K562 (cell line): ENCODE measurements at regions not wholly inside any gene's neighbourhood (a gene's known extent, or its start where the extent isn't known, plus 50 kb on each side); places are given as distances from the start of the nearest gene placed in this dataset.

Source experiments
- ATAC-seq: fragments of 200-7000 bp; cut with Tn5 transposase; 3 replicates; pipeline ENCODE4 v1.9.1; 2020; ENCODE audit warnings: moderate library complexity
- BruUV-seq: library from RNA; stranded (reverse); fragments of 400-500 nt; replicated peaks from 2 replicates; lab custom pipeline; 2021; lab: Mats Ljungman, UMichigan
- CTCF ChIA-PET: fragments of 300-600 bp; formaldehyde crosslinking; extraction: SDS; loops from one replicate; lab custom pipeline; 2021; ENCODE audit warnings: low intra/inter-chr PET ratio; lab: Yijun Ruan, JAX
- POLR2A ChIA-PET: fragments of 300-600, 350-650 bp; sonication (Branson Sonifier 250); formaldehyde crosslinking; extraction: SDS; loops from one replicate; lab custom pipeline; 2021; ENCODE audit warnings: antibody characterized with exemption, inconsistent platforms; lab: Yijun Ruan, JAX
- DNase-seq, 4 experiments: peaks; one replicate each; pipeline versions ENCODE4 v3.0.0 to v3.0.0-alpha.2; 2011 to 2018; ENCODE audit warnings: low spot score in 3 of 4, mixed read lengths in 3 of 4; ENCODE audit errors: extremely low read depth in 1 of 4
- FAIRE-seq: peaks from 2 replicates; lab custom pipeline; 2011; peaks lifted over from hg19 to GRCh38; lab: Jason Lieb, UNC
- H2AFZ ChIP-seq: 2 replicates; pipeline ENCODE4 v1.6.0; 2011; ENCODE audit warnings: low read depth, low read length, control low read depth, inconsistent platforms
- H3K27ac ChIP-seq: fragments of 200-600 bp; 3 replicates; pipeline ENCODE4 v1.8.0; 2011; ENCODE audit warnings: low read depth, mild to moderate bottlenecking, control low read depth, inconsistent platforms, low read length, moderate library complexity, mixed read lengths; ENCODE audit errors: extremely low read depth
- H3K27me3 ChIP-seq, 2 experiments: fragments of 300-600 bp in 1 of 2; 2 replicates in 1 of 2; 3 replicates in 1 of 2; pipeline versions ENCODE4 v1.6.0 to v1.8.0; 2011; ENCODE audit warnings: inconsistent platforms in 2 of 2, low read length in 2 of 2, mild to moderate bottlenecking in 1 of 2, mixed read lengths in 1 of 2, moderate library complexity in 1 of 2; ENCODE audit not compliant: control insufficient read depth in 2 of 2, insufficient read depth in 2 of 2
- H3K36me3 ChIP-seq: fragments of 300-600 bp; 3 replicates; pipeline ENCODE4 v1.8.0; 2011; ENCODE audit warnings: mild to moderate bottlenecking, low read length, inconsistent platforms; ENCODE audit not compliant: control insufficient read depth, insufficient read depth
- H3K4me1 ChIP-seq, 2 experiments: fragments of 200-600 bp in 1 of 2; replicated peaks in 1 of 2; 2 replicates in 1 of 2; 3 replicates in 1 of 2; pipeline versions ENCODE4 v1.5.1 to v1.8.0; 2011; ENCODE audit warnings: inconsistent platforms in 2 of 2, low read length in 2 of 2, mild to moderate bottlenecking in 1 of 2, mixed read lengths in 1 of 2, moderate library complexity in 1 of 2; ENCODE audit not compliant: control insufficient read depth in 2 of 2, insufficient read depth in 2 of 2
- H3K4me2 ChIP-seq: 2 replicates; pipeline ENCODE4 v1.6.1; 2011; ENCODE audit warnings: low read length, control low read depth, inconsistent platforms, mixed read lengths; ENCODE audit not compliant: insufficient read depth
- H3K4me3 ChIP-seq: fragments of 200-600 bp; sonication (generic), shearing (Covaris generic); 2 replicates; pipeline ENCODE4 v1.5.1; 2016; ENCODE audit warnings: control low read depth, inconsistent platforms
- H3K79me2 ChIP-seq: fragments of 200-600 bp; 3 replicates; pipeline ENCODE4 v1.8.0; 2011; ENCODE audit warnings: low read length, inconsistent platforms; ENCODE audit not compliant: control insufficient read depth, insufficient read depth
- H3K9ac ChIP-seq, 2 experiments: 2 replicates each; pipeline versions ENCODE4 v1.6.0 to v1.6.1; 2011; ENCODE audit warnings: low read depth in 2 of 2, low read length in 2 of 2, control low read depth in 1 of 2, inconsistent platforms in 1 of 2, mild to moderate bottlenecking in 1 of 2, mixed read lengths in 1 of 2; ENCODE audit not compliant: insufficient read depth in 1 of 2
- H3K9me1 ChIP-seq: one replicate; pipeline ENCODE4 v1.6.0; 2011; ENCODE audit warnings: inconsistent platforms, mild to moderate bottlenecking, low read length, moderate library complexity; ENCODE audit not compliant: control insufficient read depth, insufficient read depth
- H3K9me3 ChIP-seq: replicated peaks from 2 replicates; pipeline ENCODE4 v1.5.1; 2011; ENCODE audit warnings: low read depth, low read length, inconsistent platforms; ENCODE audit not compliant: control insufficient read depth, insufficient read depth
- H4K20me1 ChIP-seq: replicated peaks from 2 replicates; pipeline ENCODE4 v1.6.1; 2011; ENCODE audit warnings: low read length, inconsistent platforms, mixed read lengths; ENCODE audit not compliant: control insufficient read depth, insufficient read depth
- CEBPB ChIP-seq: fragments of 450-650 bp; IDR thresholded peaks from 2 replicates; pipeline ENCODE4 v1.6.1; 2016; ENCODE audit warnings: missing genetic modification characterization, missing compliant biosample characterization
- EGR1 ChIP-seq: fragments of 450-650 bp; conservative IDR thresholded peaks from 2 replicates; pipeline ENCODE4 v1.6.1; 2017; ENCODE audit warnings: mild to moderate bottlenecking
- POLR2AphosphoS2 ChIP-seq: IDR thresholded peaks from 2 replicates; pipeline ENCODE4 v1.6.1; 2012; ENCODE audit warnings: low read length, improper control_type of control experiment
- TBP ChIP-seq: optimal IDR thresholded peaks from 2 replicates; pipeline ENCODE3; 2011; ENCODE audit warnings: low read depth, low read length, improper control_type of control experiment
- ZNF584 ChIP-seq: fragments of 200-800 bp; sonication (Bioruptor generic); IDR thresholded peaks from 2 replicates; pipeline ENCODE4 v1.6.1; 2016; ENCODE audit warnings: low read depth, mild to moderate bottlenecking, missing genetic modification characterization, missing compliant biosample characterization
- WGBS: fragments of 100-300 bp; shearing (Covaris generic); methylation state at CpG from one replicate; pipeline ENCODE4 v1.1.6; 2016; ENCODE audit warnings: low coverage, mixed read lengths; ENCODE audit not compliant: insufficient coverage; ENCODE audit errors: missing lambda C conversion rate; 5-methylcytosine and 5-hydroxymethylcytosine counted together
- in situ Hi-C: fragments of 300-500 bp; cut with MboI; formaldehyde crosslinking; loops from 4 replicates; pipeline ENCODE4 v1.15.0; 2018; ENCODE audit warnings: inconsistent platforms, mixed read lengths
- intact Hi-C: fragments of 100-400 bp; cut with micrococcal nuclease; formaldehyde crosslinking; loops from 2 replicates; pipeline ENCODE4 v1.14.2; 2022
- TF ChIP-seq, protein P1 (sequence below): sonication (generic); IDR thresholded peaks from 2 replicates; pipeline ENCODE4 v1.6.1; 2016
- TF ChIP-seq, protein P2 (sequence below): fragments of 250-450 bp; sonication (Bioruptor Pico); IDR thresholded peaks from 2 replicates; pipeline ENCODE4 v1.4.0; 2020
- TF ChIP-seq, protein P3 (sequence below): sonication (generic); formaldehyde crosslinking; IDR thresholded peaks from 2 replicates; pipeline ENCODE4 v1.8.0; 2022; ENCODE audit warnings: mild to moderate bottlenecking, missing genetic modification reagents
- TF ChIP-seq, protein P4 (sequence below), 2 experiments: fragments of 450-650 bp in 1 of 2; sonication (generic) in 1 of 2; formaldehyde crosslinking in 1 of 2; IDR thresholded peaks in 1 of 2; conservative IDR thresholded peaks in 1 of 2; 2 replicates each; pipeline versions ENCODE4 v1.6.1 to v1.8.1; 2016 to 2023; ENCODE audit warnings: mild to moderate bottlenecking in 2 of 2, moderate library complexity in 2 of 2, inconsistent platforms in 1 of 2, missing genetic modification reagents in 1 of 2

DNA sequence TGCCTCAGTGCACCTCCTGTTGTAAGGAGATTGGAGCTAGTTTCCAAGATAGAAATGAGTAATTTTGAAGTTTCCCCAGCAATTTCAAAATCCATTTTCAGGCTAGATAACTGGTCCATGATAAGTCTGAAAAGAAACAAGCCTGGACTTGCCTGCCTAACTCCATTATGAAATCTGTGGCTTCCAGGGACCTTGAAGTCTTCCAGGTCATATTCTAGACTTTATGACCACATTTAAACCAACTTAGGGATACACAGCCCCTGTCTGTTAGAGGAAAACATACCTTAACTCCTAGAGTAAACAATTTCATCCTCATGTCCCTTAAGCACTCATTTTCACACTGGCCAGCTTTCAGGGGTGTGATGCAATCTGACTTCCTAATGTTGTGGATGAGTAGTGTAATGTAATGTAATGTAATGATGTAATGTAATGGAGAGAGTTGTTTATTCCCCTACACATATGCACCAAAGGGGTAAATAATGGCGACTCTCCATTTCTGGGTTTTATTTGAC, 96.7 kb upstream of the FAM20A start:
- H3K9ac ChIP-seq: no peak overlapping the region
- H3K27me3 ChIP-seq: no peaks in the 10 kb centered on the region
- no peaks in the 10 kb centered on the region for H3K9me3 ChIP-seq
- ChIA-PET POLR2A (no interaction called here), CTCF (no interaction called here)
- in situ Hi-C loops (no loop called here), intact Hi-C loops (no loop called here)
- FAIRE-seq (no peak), DNase-seq (no peak), ATAC-seq (no peak)
- H3K36me3 ChIP-seq: no peaks in the 10 kb centered on the region
- H3K4me2 ChIP-seq: no peak overlapping the region
- H3K27ac ChIP-seq: no peak overlapping the region
- H3K4me1 ChIP-seq: no peaks in the 10 kb centered on the region
- WGBS: 5% methylated on average over 1 of the region's 1 CpG
- H3K79me2 ChIP-seq: no peaks in the 10 kb centered on the region
- no peak overlapping the region for H3K4me3 ChIP-seq
- H4K20me1 ChIP-seq: no peaks in the 10 kb centered on the region
- no TSS peak for BruUV-seq
- no peak overlapping the region for H2AFZ ChIP-seq
- H3K9me1 ChIP-seq: no peaks in the 10 kb centered on the region
- TF ChIP-seq POLR2AphosphoS2: no peak
- TF ChIP-seq, protein P1, sequence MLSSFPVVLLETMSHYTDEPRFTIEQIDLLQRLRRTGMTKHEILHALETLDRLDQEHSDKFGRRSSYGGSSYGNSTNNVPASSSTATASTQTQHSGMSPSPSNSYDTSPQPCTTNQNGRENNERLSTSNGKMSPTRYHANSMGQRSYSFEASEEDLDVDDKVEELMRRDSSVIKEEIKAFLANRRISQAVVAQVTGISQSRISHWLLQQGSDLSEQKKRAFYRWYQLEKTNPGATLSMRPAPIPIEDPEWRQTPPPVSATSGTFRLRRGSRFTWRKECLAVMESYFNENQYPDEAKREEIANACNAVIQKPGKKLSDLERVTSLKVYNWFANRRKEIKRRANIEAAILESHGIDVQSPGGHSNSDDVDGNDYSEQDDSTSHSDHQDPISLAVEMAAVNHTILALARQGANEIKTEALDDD: no peak
- TF ChIP-seq, protein P2, sequence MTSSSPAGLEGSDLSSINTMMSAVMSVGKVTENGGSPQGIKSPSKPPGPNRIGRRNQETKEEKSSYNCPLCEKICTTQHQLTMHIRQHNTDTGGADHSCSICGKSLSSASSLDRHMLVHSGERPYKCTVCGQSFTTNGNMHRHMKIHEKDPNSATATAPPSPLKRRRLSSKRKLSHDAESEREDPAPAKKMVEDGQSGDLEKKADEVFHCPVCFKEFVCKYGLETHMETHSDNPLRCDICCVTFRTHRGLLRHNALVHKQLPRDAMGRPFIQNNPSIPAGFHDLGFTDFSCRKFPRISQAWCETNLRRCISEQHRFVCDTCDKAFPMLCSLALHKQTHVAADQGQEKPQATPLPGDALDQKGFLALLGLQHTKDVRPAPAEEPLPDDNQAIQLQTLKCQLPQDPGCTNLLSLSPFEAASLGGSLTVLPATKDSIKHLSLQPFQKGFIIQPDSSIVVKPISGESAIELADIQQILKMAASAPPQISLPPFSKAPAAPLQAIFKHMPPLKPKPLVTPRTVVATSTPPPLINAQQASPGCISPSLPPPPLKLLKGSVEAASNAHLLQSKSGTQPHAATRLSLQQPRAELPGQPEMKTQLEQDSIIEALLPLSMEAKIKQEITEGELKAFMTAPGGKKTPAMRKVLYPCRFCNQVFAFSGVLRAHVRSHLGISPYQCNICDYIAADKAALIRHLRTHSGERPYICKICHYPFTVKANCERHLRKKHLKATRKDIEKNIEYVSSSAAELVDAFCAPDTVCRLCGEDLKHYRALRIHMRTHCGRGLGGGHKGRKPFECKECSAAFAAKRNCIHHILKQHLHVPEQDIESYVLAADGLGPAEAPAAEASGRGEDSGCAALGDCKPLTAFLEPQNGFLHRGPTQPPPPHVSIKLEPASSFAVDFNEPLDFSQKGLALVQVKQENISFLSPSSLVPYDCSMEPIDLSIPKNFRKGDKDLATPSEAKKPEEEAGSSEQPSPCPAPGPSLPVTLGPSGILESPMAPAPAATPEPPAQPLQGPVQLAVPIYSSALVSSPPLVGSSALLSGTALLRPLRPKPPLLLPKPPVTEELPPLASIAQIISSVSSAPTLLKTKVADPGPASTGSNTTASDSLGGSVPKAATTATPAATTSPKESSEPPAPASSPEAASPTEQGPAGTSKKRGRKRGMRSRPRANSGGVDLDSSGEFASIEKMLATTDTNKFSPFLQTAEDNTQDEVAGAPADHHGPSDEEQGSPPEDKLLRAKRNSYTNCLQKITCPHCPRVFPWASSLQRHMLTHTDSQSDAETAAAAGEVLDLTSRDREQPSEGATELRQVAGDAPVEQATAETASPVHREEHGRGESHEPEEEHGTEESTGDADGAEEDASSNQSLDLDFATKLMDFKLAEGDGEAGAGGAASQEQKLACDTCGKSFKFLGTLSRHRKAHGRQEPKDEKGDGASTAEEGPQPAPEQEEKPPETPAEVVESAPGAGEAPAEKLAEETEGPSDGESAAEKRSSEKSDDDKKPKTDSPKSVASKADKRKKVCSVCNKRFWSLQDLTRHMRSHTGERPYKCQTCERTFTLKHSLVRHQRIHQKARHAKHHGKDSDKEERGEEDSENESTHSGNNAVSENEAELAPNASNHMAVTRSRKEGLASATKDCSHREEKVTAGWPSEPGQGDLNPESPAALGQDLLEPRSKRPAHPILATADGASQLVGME: no peak
- no peak for TF ChIP-seq TBP
- TF ChIP-seq, protein P3, sequence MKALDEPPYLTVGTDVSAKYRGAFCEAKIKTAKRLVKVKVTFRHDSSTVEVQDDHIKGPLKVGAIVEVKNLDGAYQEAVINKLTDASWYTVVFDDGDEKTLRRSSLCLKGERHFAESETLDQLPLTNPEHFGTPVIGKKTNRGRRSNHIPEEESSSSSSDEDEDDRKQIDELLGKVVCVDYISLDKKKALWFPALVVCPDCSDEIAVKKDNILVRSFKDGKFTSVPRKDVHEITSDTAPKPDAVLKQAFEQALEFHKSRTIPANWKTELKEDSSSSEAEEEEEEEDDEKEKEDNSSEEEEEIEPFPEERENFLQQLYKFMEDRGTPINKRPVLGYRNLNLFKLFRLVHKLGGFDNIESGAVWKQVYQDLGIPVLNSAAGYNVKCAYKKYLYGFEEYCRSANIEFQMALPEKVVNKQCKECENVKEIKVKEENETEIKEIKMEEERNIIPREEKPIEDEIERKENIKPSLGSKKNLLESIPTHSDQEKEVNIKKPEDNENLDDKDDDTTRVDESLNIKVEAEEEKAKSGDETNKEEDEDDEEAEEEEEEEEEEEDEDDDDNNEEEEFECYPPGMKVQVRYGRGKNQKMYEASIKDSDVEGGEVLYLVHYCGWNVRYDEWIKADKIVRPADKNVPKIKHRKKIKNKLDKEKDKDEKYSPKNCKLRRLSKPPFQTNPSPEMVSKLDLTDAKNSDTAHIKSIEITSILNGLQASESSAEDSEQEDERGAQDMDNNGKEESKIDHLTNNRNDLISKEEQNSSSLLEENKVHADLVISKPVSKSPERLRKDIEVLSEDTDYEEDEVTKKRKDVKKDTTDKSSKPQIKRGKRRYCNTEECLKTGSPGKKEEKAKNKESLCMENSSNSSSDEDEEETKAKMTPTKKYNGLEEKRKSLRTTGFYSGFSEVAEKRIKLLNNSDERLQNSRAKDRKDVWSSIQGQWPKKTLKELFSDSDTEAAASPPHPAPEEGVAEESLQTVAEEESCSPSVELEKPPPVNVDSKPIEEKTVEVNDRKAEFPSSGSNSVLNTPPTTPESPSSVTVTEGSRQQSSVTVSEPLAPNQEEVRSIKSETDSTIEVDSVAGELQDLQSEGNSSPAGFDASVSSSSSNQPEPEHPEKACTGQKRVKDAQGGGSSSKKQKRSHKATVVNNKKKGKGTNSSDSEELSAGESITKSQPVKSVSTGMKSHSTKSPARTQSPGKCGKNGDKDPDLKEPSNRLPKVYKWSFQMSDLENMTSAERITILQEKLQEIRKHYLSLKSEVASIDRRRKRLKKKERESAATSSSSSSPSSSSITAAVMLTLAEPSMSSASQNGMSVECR (CRISPR knock-in tag): no peak
- TF ChIP-seq EGR1: no peak
- TF ChIP-seq ZNF584 (CRISPR knock-in tag): 0 out of 2 replicates have a peak, but pooled peaks have one; percentile 65
- TF ChIP-seq, protein P4, sequence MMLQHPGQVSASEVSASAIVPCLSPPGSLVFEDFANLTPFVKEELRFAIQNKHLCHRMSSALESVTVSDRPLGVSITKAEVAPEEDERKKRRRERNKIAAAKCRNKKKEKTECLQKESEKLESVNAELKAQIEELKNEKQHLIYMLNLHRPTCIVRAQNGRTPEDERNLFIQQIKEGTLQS (IDR thresholded peaks at IDR 0.05): peak; percentile 36; the same call in 1 of the 2 replicates
- TF ChIP-seq, protein P4 (CRISPR knock-in tag; conservative IDR thresholded peaks at IDR 0.05): no peak
- peak; percentile 65 for TF ChIP-seq CEBPB (tag)
